WTC11 (cell line): ENCODE measurements at regions not wholly inside any gene's neighbourhood (a gene's known extent, or its start where the extent isn't known, plus 50 kb on each side); places are given as distances from the start of the nearest gene placed in this dataset.
A peak's percentile ranks its signal among the peaks of the same experiment; 100 is the strongest.

Experiments
- ATAC-seq: fragments of 200-7000 bp; cut with Tn5 transposase; 2 replicates; pipeline ENCODE4 v1.10.0; 2021; ENCODE audit warnings: mild to moderate bottlenecking, moderate library complexity
- CTCF ChIA-PET: fragments of 300-600 bp; sonication (Branson Sonifier 250); formaldehyde crosslinking; loops from one replicate; lab custom pipeline; 2021; ENCODE audit warnings: antibody characterized with exemption; lab: Charles Lee
- POLR2A ChIA-PET: fragments of 350-600 bp; sonication (Branson Sonifier 250); formaldehyde crosslinking; loops from one replicate; lab custom pipeline; 2021; ENCODE audit warnings: antibody characterized with exemption; lab: Charles Lee
- DNase-seq: peaks from one replicate; pipeline ENCODE4 v3.0.0; 2021; ENCODE audit warnings: low spot score
- H3K27ac Mint-ChIP-seq: 2 replicates; pipeline ENCODE4 v1.8.0; 2021; ENCODE audit warnings: mixed read lengths
- H3K27me3 Mint-ChIP-seq: 2 replicates; pipeline ENCODE4 v1.8.0; 2021; ENCODE audit warnings: low read depth, mild to moderate bottlenecking, moderate library complexity, mixed read lengths
- H3K36me3 Mint-ChIP-seq: 2 replicates; pipeline ENCODE4 v1.8.0; 2021; ENCODE audit warnings: mixed read lengths
- H3K4me1 Mint-ChIP-seq: 2 replicates; pipeline ENCODE4 v1.8.0; 2022; ENCODE audit warnings: mixed read lengths
- H3K4me3 Mint-ChIP-seq: 2 replicates; pipeline ENCODE4 v1.8.0; 2021; ENCODE audit warnings: mild to moderate bottlenecking, moderate library complexity, mixed read lengths
- H3K9me3 Mint-ChIP-seq: 2 replicates; pipeline ENCODE4 v1.8.0; 2021; ENCODE audit warnings: mixed read lengths
- ETV6 ChIP-seq: sonication (generic); formaldehyde crosslinking; IDR thresholded peaks from 2 replicates; pipeline ENCODE4 v1.8.1; 2022; ENCODE audit warnings: mild to moderate bottlenecking, missing genetic modification reagents
- FOXJ3 ChIP-seq: sonication (generic); formaldehyde crosslinking; IDR thresholded peaks from 2 replicates; pipeline ENCODE4 v1.9.0; 2021; ENCODE audit warnings: missing genetic modification reagents, mild to moderate bottlenecking, borderline replicate concordance
- GABPB1 ChIP-seq: sonication (generic); formaldehyde crosslinking; IDR thresholded peaks from 2 replicates; pipeline ENCODE4 v1.8.1; 2023; ENCODE audit warnings: mild to moderate bottlenecking, missing genetic modification reagents
- GTF2I ChIP-seq: fragments of 250-450 bp; sonication (Bioruptor Pico); conservative IDR thresholded peaks from 2 replicates; pipeline ENCODE4 v1.4.0; 2021; ENCODE audit warnings: mild to moderate bottlenecking
- KAT7 ChIP-seq: sonication (generic); formaldehyde crosslinking; IDR thresholded peaks from 2 replicates; pipeline ENCODE4 v1.8.1; 2023; ENCODE audit warnings: missing genetic modification reagents, mild to moderate bottlenecking, borderline replicate concordance
- NFE2L1 ChIP-seq: sonication (generic); formaldehyde crosslinking; IDR thresholded peaks from 2 replicates; pipeline ENCODE4 v1.8.1; 2023; ENCODE audit warnings: missing genetic modification reagents
- NR3C1 ChIP-seq: sonication (generic); formaldehyde crosslinking; conservative IDR thresholded peaks from 2 replicates; pipeline ENCODE4 v1.8.1; 2023; ENCODE audit warnings: low read depth, mild to moderate bottlenecking, missing genetic modification reagents
- RELA ChIP-seq: sonication (generic); formaldehyde crosslinking; IDR thresholded peaks from 2 replicates; pipeline ENCODE4 v1.8.1; 2022; ENCODE audit warnings: missing genetic modification reagents, mild to moderate bottlenecking, borderline replicate concordance
- TCF7 ChIP-seq: sonication (generic); formaldehyde crosslinking; IDR thresholded peaks from 2 replicates; pipeline ENCODE4 v1.8.0; 2022; ENCODE audit warnings: mild to moderate bottlenecking, low read depth, missing genetic modification reagents, moderate library complexity
- TP53 ChIP-seq: sonication (generic); formaldehyde crosslinking; IDR thresholded peaks from 2 replicates; pipeline ENCODE4 v1.8.1; 2023; ENCODE audit warnings: mild to moderate bottlenecking, missing genetic modification reagents
- ZNF219 ChIP-seq: sonication (generic); formaldehyde crosslinking; IDR thresholded peaks from 2 replicates; pipeline ENCODE4 v1.8.0; 2023; ENCODE audit warnings: missing genetic modification reagents, mild to moderate bottlenecking, borderline replicate concordance
- TF ChIP-seq, protein P1 (sequence below): fragments of 250-450 bp; sonication (Bioruptor Pico); conservative IDR thresholded peaks from 2 replicates; pipeline ENCODE4 v1.9.0; 2021; ENCODE audit warnings: mild to moderate bottlenecking
- TF ChIP-seq, protein P2 (sequence below): sonication (generic); formaldehyde crosslinking; IDR thresholded peaks from 2 replicates; pipeline ENCODE4 v1.8.0; 2022; ENCODE audit warnings: mild to moderate bottlenecking, missing genetic modification reagents
- TF ChIP-seq, protein P3 (sequence below): sonication (generic); formaldehyde crosslinking; IDR thresholded peaks from 2 replicates; pipeline ENCODE4 v1.8.1; 2022; ENCODE audit warnings: mild to moderate bottlenecking, missing genetic modification reagents, moderate library complexity, borderline replicate concordance
- TF ChIP-seq, protein P4 (sequence below): fragments of 250-450 bp; sonication (Bioruptor Pico); IDR thresholded peaks from 2 replicates; pipeline ENCODE4 v1.9.0; 2021; ENCODE audit warnings: mild to moderate bottlenecking
- TF ChIP-seq, protein P5 (sequence below): sonication (generic); formaldehyde crosslinking; IDR thresholded peaks from 2 replicates; pipeline ENCODE4 v1.8.1; 2022; ENCODE audit warnings: missing genetic modification reagents, borderline replicate concordance
- TF ChIP-seq, protein P6 (sequence below): sonication (generic); formaldehyde crosslinking; IDR thresholded peaks from 2 replicates; pipeline ENCODE4 v1.8.0; 2023; ENCODE audit warnings: missing genetic modification reagents, mild to moderate bottlenecking, borderline replicate concordance

DNA sequence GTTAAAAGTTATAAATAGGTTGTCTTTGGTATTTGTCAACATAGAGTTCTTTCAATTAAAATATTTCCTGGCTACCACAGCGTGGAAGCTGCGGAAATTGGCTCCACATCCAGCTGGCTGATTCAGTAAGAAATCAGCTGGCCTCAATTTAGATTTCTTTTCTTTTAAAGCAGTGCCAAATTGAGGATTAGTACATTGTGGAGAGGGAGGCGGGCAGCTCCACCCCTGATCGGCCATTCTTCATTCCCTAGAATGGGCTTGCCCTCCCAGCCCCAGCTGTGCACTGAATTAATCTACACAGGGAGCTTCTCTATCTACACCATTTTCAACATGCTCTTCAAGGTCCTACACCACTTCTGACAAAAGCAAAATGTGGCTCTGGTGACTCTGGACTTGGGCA, 624.8 kb downstream of the DACH1 start:
- DNase-seq (no peak), ATAC-seq (peak; percentile 44; the same call in 1 of the 2 replicates)
- peaks cover 4% of the 10 kb centered on the region; the same call in 1 of the 2 replicates for H3K4me1 Mint-ChIP-seq
- no peak overlapping the region for H3K27ac Mint-ChIP-seq
- ChIA-PET CTCF (no interaction called here), POLR2A (no interaction called here)
- TF ChIP-seq, protein P1, sequence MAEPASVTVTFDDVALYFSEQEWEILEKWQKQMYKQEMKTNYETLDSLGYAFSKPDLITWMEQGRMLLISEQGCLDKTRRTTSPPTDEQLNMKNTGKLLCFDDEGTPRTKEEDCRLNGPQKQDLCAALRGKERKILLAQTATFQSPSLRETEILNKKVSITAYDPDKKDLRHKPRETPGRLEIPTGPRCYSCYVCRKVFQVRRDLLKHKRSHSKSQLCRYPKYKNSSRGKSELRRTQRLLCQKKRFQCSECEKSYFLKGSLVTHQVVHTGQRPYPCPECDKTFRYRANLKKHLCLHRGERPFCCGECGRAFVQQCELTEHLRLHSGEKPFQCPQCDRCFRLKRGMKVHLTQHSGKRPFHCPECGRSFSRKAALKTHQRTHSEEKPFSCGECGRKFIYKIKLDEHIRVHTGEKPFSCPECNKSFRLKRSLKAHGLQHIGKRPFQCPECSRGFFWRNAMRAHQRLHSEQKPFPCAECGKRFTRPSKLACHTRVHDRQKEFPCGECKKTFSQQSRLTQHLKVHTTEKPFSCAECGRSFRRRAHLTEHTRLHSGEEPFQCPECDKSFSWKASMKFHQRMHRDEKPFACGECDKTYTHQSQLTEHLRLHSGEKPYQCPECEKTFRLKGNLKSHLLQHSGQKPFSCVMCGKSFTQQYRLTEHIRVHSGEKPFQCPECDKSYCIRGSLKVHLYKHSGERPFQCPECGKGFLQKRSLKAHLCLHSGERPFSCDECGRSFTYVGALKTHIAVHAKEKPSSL (CRISPR knock-in tag), result no peak
- TF ChIP-seq, protein P2, sequence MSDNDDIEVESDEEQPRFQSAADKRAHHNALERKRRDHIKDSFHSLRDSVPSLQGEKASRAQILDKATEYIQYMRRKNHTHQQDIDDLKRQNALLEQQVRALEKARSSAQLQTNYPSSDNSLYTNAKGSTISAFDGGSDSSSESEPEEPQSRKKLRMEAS, result no peak
- H3K36me3 Mint-ChIP-seq, result no peaks in the 10 kb centered on the region
- H3K9me3 Mint-ChIP-seq, result no peaks in the 10 kb centered on the region
- no peak overlapping the region for H3K4me3 Mint-ChIP-seq
- H3K27me3 Mint-ChIP-seq, result no peaks in the 10 kb centered on the region

DNA sequence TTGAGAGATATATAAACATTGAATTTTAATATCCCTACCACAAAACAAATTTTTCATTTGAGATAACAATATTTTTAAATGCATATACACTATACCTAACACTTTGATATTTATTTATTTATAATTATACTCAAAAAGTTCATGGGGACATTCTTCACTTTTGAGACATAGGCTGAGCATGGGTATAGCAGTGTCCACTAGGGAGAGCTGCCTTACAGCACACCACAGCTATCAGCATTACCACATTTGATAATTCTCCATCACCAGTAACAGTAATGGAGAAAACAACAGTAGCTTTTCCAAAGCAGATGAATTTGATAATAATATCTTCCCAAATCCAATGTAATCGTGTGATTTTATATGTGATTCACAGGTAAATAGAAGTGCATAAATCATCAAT, 626.1 kb downstream of the DACH1 start:
- ChIA-PET POLR2A (no interaction called here), CTCF (interaction anchor here (0.9 kb wide), 1 partner anchor 62 kb away, joined by 3 read pairs; no protein-coding TSS in a partner anchor)
- Mint-ChIP-seq H3K27me3 (no peaks in the 10 kb centered on the region), H3K9me3 (no peaks in the 10 kb centered on the region), H3K36me3 (no peaks in the 10 kb centered on the region), H3K4me1 (peaks cover 4% of the 10 kb centered on the region; the same call in 1 of the 2 replicates), H3K27ac (no peak overlapping the region), H3K4me3 (no peak overlapping the region)
- TF ChIP-seq RELA (CRISPR knock-in tag) (no peak), TP53 (CRISPR knock-in tag) (no peak), KAT7 (CRISPR knock-in tag) (no peak), GTF2I (no peak), NFE2L1 (CRISPR knock-in tag) (no peak)
- TF ChIP-seq, protein P3, sequence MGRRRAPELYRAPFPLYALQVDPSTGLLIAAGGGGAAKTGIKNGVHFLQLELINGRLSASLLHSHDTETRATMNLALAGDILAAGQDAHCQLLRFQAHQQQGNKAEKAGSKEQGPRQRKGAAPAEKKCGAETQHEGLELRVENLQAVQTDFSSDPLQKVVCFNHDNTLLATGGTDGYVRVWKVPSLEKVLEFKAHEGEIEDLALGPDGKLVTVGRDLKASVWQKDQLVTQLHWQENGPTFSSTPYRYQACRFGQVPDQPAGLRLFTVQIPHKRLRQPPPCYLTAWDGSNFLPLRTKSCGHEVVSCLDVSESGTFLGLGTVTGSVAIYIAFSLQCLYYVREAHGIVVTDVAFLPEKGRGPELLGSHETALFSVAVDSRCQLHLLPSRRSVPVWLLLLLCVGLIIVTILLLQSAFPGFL (CRISPR knock-in tag), result no peak
- TF ChIP-seq, protein P2, result no peak
- no peak for DNase-seq
- ATAC-seq, result peak; percentile 83

DNA sequence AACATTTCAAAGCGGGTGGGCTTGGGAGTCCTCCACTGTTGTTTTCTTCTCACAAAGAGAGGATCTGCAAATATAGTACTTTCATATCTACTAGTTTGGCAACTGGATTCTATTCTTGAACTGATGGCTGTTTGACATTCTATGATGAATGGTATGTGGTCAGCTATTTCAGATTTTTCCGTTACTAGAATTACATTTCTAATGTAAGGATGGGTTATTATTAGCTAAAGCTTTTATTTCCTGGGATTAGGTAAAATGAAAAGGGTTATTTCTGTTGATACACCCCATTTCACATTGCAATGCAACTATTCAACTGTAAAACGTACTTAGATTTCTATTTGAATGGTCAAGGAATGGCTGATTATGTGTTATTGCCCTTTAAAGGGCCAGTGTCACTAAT, 629.7 kb downstream of the DACH1 start:
- no peaks in the 10 kb centered on the region for H3K27me3 Mint-ChIP-seq
- ChIA-PET CTCF (no interaction called here), POLR2A (no interaction called here)
- H3K4me3 Mint-ChIP-seq, result no peak overlapping the region
- H3K36me3 Mint-ChIP-seq, result no peaks in the 10 kb centered on the region
- no peaks in the 10 kb centered on the region for H3K9me3 Mint-ChIP-seq
- DNase-seq (no peak), ATAC-seq (no peak)
- H3K27ac Mint-ChIP-seq, result no peak overlapping the region
- peaks cover 6% of the 10 kb centered on the region; the same call in 1 of the 2 replicates for H3K4me1 Mint-ChIP-seq
- TF ChIP-seq, protein P4, sequence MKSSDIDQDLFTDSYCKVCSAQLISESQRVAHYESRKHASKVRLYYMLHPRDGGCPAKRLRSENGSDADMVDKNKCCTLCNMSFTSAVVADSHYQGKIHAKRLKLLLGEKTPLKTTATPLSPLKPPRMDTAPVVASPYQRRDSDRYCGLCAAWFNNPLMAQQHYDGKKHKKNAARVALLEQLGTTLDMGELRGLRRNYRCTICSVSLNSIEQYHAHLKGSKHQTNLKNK (CRISPR knock-in tag), result no peak
- TF ChIP-seq ETV6 (CRISPR knock-in tag) (no peak), ZNF219 (CRISPR knock-in tag) (no peak), NR3C1 (CRISPR knock-in tag) (no peak), TCF7 (CRISPR knock-in tag) (no peak), FOXJ3 (CRISPR knock-in tag) (no peak), GABPB1 (no peak)
- TF ChIP-seq, protein P5, sequence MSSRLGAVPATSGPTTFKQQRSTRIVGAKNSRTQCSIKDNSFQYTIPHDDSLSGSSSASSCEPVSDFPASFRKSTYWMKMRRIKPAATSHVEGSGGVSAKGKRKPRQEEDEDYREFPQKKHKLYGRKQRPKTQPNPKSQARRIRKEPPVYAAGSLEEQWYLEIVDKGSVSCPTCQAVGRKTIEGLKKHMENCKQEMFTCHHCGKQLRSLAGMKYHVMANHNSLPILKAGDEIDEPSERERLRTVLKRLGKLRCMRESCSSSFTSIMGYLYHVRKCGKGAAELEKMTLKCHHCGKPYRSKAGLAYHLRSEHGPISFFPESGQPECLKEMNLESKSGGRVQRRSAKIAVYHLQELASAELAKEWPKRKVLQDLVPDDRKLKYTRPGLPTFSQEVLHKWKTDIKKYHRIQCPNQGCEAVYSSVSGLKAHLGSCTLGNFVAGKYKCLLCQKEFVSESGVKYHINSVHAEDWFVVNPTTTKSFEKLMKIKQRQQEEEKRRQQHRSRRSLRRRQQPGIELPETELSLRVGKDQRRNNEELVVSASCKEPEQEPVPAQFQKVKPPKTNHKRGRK (CRISPR knock-in tag), result no peak
- TF ChIP-seq, protein P3 (CRISPR knock-in tag), result no peak
- TF ChIP-seq, protein P1 (CRISPR knock-in tag), result no peak
- TF ChIP-seq, protein P6, sequence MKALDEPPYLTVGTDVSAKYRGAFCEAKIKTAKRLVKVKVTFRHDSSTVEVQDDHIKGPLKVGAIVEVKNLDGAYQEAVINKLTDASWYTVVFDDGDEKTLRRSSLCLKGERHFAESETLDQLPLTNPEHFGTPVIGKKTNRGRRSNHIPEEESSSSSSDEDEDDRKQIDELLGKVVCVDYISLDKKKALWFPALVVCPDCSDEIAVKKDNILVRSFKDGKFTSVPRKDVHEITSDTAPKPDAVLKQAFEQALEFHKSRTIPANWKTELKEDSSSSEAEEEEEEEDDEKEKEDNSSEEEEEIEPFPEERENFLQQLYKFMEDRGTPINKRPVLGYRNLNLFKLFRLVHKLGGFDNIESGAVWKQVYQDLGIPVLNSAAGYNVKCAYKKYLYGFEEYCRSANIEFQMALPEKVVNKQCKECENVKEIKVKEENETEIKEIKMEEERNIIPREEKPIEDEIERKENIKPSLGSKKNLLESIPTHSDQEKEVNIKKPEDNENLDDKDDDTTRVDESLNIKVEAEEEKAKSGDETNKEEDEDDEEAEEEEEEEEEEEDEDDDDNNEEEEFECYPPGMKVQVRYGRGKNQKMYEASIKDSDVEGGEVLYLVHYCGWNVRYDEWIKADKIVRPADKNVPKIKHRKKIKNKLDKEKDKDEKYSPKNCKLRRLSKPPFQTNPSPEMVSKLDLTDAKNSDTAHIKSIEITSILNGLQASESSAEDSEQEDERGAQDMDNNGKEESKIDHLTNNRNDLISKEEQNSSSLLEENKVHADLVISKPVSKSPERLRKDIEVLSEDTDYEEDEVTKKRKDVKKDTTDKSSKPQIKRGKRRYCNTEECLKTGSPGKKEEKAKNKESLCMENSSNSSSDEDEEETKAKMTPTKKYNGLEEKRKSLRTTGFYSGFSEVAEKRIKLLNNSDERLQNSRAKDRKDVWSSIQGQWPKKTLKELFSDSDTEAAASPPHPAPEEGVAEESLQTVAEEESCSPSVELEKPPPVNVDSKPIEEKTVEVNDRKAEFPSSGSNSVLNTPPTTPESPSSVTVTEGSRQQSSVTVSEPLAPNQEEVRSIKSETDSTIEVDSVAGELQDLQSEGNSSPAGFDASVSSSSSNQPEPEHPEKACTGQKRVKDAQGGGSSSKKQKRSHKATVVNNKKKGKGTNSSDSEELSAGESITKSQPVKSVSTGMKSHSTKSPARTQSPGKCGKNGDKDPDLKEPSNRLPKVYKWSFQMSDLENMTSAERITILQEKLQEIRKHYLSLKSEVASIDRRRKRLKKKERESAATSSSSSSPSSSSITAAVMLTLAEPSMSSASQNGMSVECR (CRISPR knock-in tag), result no peak
